ENCODE measurements at regions not wholly inside any gene's neighbourhood (a gene's known extent, or its start where the extent isn't known, plus 50 kb on each side); places are given as distances from the start of the nearest gene placed in this dataset.
A peak's percentile ranks its signal among the peaks of the same experiment; 100 is the strongest.

DNA sequence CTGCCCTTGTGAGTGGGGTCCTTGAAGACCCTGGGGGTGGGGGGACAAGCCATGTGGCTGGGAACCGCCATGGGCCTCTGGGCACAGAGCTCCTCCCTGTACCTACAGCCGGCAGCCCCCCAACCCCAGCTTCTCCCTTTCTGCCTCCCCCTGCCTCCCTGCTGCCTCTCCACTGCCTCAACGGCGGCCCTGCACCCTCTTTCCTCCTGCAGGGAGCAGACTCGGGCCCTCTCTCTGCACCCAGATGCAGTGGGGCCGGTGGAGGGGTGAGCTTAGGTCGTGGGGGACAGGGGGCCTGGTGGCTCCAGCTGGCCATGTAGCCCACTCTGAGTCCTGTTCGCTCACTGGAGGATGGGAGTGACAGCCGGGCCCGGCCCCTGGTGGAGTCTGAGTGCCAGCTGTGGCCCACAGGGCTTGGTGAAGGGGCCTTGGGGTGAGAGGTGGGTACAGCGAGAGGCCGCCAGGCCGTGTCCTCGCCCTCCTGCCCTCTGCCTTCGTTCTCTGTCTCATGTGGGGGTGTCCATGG, 139.3 kb upstream of the COL5A1 start:
- no peak for DNase-seq (ENCODE audit: low spot score)

DNA sequence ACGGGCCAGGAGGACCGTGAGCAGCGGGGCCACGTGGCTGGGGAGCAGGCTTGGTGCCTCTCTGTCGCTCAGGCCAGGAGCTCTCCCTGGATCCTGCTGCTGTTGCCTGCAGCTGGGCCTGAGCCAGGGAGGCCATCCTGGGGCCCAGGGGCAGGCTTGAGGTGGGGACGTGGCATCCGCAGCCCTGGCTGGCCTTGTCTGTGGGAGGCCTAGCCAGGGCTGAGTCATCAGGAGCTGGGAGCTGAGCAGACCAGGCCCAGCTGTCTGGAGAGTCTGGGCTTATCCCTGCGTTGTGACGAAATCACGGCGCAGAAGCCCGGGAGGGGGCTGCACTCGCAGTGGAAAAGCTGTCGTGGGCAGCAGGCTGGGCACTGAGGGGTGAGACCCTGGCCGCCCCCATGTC, 138.8 kb upstream of the COL5A1 start:
- peak; percentile 54 for DNase-seq (ENCODE audit: low spot score)

DNA sequence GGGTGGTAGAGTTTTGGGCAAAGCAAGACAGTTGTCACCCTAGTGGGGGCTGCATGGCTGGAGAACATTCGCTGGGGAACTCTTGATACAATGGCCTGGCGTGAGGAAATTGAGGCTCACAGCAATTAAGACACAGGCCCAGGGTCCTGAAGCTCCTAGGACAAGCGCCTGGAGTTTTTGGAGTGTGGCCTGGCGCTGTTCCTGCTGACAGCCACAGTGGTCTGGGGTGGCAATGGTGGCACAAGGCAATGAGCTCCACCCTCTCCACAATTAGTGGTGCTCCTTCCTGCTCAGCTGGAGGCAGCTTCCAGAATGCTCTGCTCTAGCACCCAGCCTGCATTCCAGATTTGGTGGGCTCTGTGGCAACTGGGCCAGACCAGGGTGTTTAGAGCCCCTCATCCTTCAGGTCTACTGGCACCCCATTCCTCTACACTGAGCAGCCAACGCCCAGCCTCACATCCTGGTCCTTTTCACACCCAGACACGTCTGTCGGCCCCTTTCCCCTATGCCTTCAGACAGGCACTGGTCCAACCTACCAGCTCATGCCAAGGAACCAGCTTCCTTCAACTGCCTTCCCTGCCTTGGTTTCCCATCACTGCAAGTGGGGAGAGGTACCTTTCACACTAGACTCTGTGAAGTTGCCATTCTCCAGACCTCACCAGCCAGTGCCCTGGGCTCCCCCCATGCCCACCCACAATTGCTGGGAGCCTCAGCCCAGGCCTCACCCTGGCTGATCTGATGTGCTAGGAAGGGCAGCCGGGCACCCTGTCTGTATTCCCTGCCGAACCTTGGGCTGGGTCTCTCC, 138.1 kb upstream of the COL5A1 start:
- DNase-seq (ENCODE audit: low spot score), result no peak

DNA sequence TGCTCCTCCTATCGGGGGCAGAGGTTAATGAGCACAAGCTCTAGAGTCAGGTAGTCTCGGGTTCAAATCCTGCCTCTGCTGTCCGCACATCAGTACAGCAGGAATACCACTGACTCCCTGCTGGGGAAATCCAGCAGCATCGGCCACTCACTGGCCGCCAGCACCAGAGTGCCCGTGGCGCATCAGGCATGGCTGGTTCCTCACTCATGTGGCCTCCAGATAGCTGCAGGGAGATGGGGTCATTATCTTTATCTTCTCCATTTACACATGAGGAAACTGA, 137.6 kb upstream of the COL5A1 start:
- DNase-seq (ENCODE audit: low spot score), result no peak

DNA sequence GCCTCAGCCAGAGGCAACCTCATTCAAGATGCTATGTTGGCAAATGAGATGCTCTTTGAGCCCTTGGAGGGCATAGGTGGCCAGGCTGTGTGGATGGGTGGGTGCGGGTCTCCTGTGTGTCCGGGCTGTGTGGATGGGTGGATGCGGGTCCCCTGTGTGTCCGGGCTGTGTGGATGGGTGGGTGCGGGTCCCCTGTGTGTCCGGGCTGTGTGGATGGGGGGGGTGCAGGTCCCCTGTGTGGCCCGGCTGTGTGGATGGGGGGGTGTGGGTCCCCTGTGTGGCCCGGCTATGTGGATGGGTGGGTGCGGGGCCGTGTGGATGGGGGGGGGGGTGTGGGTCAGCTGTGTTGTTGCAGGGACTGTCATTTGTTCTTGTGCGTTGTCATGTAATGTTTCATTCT, 136.6 kb upstream of the COL5A1 start:
- DNase-seq (ENCODE audit: low spot score), result no peak

DNA sequence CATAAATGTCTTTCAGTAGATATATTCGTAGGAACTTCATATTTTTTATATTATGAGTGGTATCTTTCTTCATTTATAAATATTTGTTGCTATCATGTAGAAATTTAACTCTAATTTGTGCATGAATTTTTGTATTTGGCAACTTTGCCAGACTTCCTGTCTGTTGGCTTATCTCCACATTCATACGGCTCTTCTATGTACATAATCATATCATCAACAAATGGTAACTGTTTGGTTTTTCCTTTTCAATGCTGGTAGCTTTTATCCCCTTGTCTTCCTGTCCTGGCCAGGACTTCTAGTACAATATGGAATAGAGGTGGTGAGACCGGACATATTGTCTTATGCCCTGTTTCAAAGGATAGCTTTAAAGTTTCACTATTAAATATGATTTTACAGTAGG, 132.3 kb upstream of the COL5A1 start:
- no peak for DNase-seq (ENCODE audit: low spot score)

DNA sequence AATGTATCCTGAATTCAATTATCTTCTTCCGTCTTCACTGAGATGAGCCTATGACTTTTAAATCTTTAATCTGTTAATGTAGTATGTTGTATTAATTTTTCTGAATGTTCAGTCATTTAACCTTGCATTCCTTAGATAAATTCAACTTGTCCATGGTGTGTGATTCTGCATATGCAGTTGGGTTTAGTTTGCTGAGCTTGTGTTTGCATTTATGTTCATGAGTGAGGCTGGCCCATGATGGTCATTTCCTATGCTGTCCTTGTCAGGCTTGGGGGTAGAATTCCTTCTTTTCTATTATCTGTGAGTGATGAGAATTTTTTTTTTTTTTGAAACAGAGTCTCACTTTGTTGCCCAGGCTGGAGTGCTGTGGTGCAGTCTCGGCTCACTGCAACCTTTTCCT, 131.8 kb upstream of the COL5A1 start:
- DNase-seq (ENCODE audit: low spot score), result no peak

DNA sequence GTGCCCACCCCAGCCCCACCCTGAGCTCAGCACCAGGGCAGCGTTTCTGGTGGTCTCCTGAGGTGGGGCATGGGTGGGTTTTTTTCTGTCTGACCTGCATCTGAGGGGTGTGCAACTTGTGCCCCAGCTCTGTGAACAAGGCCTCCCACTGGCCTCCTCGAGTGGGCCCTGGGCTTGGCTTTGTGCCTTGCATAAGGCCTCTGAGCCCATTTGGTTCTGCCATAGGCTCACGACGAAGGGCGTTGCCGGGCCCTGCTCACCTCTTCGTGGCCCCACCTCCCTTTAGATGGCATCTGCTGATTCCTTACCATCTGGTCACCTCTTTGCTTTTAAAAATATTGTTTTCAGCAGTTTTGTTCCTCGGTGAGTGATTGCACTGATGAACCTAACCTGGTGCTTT, 127.1 kb upstream of the COL5A1 start:
- DNase-seq (ENCODE audit: low spot score), result no peak

DNA sequence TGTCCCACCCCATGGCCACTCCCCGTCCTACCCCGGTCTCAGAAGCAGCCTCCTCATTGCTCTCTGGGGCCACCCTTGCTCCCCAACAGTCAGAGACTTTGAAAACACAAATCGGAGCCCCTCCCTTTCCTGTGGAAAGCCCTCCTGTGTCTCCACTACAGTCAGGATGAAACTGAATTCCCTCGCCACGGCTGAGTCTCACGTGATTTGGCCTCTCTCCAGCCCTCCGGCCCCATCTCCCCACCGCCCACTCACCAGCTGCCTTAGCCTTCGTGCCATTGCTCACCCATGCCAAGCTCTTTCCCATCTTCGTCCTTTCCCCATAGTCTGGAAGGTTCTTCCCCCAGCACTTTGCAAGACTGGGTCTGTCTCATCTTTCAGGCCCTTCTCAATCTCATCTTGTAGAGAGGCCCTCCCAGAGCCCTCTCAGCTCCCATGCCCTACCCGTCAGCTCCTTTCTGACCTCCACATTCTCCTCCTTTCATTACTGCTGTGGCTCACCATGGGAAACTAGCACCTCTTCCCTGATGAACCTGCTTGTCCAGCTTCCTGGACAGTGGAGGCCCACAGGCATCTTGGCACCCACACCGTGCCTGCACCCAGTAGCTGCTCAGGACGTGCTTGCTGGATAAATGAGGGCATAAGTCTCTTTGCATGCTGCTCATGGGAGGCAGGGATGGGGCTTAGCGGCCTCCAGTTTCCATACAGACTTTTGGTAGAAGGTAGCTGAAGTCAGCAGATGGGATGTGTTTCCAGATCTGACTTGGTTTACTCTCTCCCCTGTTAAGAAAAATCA, 126.4 kb upstream of the COL5A1 start:
- DNase-seq (ENCODE audit: low spot score), result no peak

DNA sequence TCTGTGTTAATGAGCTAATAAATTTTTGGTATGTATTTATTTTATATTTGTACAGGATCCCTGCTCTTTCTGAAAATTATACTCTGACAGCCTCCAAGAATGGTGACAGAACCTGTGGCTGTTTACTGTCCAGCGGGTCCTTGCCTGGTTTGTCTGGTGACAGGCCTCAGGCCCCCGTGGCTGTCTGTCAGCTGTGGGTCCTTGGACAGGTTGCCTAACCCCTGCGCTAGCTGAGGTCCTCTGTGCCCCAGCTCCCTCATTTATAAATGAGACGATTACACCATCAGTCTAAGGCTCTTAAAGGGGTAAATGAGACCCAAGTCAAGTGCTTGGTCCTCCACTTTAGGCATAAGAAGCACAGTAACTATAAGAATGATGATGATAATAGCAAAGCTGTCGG, 125.1 kb upstream of the COL5A1 start:
- no peak for DNase-seq (ENCODE audit: low spot score)

DNA sequence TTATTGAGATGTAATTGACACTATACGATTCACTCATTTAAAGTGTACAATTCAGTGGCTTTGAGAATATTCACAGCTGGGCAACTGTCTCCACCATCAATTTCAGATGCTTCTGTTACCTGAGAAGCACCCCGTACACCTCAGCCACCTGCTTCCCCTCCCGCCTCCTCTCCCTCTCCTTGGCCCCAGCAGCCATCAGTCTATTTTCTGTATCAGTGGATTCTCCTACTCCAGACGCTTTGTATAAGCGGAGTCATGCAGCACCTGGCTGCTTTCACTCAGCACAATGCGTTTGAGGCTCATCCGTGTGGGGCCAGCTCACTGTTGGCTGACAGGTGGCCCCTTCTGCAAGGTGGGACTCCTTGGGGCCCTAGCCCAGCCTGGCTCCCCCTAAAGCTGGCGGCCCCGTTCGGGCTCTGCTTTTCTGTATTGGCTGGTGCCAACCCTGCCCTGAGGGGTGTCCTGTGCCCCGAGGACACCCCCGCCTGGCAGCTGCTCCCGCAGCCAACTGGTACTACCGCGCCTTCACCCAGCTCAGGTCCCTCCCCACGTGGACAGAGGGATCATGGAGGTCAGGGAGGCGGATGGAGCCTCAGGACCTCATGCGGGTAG, 124.4 kb upstream of the COL5A1 start:
- no peak for DNase-seq (ENCODE audit: low spot score)

DNA sequence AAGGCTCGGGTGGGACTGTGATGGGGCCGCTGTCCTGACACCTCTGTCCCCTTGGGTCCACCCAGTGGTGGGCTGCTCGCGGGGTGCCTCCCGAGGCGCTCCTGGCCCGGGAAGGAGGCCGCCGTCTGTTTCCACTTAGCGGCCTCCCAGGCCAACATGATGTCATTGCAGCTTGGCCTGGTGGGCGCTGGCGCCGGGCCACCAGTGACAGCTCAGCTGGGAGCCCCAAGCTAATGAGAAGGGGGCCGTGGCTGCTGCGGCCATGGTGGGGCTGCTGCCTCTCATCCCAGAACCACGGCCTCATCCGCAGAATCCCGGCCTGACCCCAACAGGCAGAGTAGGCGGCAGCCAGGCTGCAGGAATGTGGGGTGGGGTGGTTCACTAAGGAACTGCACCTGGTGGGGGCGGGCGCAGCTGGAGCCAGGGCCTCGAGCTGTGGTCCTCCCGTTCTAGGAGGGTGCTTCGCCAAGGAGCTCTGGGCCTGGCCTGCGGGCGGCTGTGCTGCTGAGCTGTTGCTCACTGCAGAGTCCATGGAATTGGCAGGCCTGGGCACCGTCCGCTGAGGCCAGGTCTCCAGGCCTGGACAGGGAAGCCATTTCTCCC, 123.5 kb upstream of the COL5A1 start:
- peak; percentile 69 for DNase-seq (ENCODE audit: low spot score)

DNA sequence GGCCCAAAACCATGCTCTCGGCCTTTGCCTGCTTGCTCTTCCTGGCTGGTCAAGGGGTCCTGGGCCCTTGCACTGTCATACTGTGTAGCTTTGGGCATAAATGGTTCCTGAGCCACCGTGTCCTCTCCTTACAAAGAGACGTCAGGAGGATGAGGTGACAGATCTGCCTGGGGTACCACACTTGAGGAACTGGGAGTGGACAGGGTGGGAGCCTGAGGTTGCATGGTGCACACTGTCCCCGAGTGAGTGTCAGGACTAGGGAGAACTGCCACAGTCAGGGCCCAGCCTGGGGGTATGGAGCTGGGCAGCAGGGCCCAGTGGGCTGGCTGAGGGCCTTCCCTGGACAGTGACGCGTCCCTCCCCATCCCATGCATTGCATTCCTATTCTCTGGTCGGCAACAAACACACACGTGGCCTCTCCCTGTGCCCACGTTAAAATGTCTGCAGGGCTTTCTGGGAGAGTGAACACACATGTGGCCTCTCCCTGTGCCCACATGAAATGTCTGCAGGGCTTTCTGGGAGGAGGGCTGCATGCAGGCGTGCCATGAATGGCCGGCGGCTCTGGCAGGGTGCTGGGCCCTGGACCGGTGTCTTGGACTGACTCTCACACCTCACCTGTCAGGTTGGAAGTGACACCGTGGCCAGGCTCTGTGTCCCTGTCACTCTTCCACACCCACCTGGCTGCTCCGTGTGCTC, 122.1 kb upstream of the COL5A1 start:
- DNase-seq (ENCODE audit: low spot score), result no peak

DNA sequence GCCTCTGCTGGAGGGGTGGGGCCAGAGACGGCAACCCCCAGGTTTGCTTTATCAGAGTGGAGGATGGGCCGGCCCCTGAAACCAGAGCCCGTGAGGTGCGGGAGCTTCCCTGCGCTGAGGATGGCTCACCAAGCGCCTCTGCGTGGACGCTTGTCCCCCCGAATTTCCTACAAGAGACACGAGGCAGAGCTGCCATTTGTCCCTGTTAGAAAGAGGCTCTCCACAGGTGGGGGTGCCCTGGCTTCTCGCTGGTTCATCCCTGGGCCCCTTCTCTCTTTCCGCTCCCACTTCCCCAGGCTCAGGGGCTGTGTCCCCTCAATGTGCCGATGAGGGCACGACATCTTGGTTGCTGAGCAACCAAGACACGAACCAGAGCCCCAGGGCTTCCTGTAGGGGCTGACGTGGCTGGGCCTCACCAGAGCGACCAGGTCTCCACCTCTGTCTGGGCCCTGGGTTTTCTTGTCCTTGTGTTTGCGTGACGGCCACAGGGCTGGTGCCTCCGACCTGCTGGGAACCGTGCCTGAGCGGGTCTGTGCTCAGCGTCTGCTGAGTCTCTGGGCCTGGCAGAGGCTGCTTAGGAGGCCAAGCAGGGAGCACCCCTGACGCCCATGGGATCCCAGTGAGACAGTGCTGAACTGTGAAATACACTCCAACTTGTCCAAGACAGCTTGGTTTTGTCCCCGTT, 119.6 kb upstream of the COL5A1 start:
- no peak for DNase-seq (ENCODE audit: low spot score)

DNA sequence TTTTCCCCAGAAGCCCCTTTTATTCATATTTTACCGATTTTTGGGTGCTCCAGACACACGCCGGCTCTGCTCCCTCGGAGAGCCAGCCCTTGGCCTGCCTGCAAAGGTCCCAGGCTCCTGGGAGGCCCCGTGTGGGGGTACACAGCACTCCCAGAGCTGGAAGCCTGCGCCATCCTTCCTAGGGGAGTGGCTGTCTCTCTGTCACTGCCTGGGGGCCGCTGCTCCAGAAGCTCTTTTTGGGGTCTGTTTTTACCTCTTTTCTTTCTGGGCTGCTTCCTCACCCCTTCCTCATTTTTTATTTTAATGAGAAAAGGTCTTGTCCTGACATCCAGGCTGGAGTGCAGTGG, 119.1 kb upstream of the COL5A1 start:
- DNase-seq (ENCODE audit: low spot score), result no peak

DNA sequence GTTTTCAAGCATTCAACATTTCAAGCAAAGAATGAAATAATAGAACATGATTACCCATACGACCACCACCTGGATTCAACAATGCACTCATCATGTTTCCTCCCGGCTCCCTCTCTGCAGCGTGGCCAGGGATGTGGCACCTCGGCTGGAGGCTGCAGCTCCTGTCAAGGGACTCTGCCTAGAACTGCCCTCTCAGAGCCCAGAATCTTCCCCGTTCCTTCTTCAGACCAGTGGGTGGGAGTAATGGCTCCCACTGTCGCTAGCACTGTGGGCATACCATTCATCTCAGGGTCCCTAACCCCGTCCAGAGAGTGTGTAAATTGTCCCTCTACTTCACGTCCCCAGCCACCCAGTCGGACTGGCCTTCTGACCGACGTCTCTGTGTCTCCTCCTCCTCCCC, 118.6 kb upstream of the COL5A1 start:
- DNase-seq (ENCODE audit: low spot score), result no peak

DNA sequence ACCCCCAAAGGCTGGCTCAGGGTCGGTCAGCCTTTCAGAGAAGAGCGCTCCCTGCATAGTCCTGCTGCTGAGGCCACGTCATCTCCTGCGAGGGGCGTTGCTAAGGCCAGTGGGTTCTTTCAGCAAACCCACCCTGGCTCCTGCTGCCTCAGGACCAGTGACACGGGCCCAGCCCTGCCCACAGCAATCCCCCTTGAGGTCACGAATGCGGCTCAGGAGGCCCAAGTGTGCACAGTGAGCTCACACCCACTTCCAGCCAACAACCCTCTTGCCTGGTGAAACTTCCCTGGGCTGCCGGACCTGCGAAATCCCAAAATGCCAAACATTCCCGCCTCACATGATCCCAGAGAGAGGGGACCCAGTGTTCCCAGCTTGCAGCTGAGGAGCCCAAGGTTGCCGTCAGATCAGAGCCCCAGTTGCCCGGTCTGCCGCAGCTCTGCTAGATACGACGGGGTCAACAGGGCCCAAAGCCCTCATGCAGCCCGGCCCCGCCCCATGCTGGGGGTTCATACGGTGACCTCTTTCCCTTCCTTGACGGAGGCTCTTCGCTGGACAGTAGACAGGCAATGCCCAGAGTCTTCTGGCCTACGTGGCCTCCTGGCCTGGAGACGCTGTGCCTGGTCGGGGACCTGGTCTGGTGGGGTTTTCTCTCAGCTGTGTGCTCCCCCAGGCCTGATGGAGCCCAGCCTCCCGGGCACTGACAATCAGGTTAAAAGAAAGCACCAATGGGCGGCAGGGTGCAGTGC, 116.4 kb upstream of the COL5A1 start:
- no peak for DNase-seq (ENCODE audit: low spot score)

DNA sequence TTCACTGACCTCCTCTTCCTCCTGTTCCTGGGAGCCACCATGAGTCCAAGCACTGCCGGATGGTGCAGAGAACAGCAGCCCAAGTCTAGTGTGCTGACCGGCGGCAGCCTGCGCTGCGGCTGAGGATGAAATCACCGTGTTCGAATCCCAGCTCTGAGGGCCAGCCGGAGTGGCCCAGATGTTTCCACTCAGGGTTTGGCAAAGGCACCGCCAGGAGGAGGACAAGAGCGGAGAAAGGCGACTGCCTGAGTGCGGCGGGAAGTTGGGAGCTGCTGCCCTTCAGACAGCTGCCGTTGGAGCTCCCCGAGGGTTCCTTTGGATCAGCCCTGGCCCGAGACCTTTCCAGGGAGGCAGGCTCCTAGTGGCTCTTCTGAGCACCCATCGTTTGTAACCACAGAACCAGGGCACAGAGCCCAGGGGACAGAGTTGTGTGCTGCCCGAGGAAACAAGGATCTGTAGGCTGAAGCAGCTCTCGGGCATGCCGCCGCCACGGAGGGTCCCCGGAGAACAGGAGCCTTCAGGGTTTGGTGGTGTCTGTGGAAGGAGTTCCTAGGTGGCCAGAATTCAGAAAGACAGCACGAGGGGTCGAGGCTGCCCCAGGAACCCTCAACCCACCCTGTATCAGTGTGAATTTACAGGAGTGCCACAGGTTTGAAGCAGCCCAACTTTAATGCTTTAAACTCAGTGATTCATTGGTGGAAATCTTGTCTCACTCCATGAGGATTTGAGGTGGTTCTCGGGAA, 115.6 kb upstream of the COL5A1 start:
- DNase-seq (ENCODE audit: low spot score), result no peak

DNA sequence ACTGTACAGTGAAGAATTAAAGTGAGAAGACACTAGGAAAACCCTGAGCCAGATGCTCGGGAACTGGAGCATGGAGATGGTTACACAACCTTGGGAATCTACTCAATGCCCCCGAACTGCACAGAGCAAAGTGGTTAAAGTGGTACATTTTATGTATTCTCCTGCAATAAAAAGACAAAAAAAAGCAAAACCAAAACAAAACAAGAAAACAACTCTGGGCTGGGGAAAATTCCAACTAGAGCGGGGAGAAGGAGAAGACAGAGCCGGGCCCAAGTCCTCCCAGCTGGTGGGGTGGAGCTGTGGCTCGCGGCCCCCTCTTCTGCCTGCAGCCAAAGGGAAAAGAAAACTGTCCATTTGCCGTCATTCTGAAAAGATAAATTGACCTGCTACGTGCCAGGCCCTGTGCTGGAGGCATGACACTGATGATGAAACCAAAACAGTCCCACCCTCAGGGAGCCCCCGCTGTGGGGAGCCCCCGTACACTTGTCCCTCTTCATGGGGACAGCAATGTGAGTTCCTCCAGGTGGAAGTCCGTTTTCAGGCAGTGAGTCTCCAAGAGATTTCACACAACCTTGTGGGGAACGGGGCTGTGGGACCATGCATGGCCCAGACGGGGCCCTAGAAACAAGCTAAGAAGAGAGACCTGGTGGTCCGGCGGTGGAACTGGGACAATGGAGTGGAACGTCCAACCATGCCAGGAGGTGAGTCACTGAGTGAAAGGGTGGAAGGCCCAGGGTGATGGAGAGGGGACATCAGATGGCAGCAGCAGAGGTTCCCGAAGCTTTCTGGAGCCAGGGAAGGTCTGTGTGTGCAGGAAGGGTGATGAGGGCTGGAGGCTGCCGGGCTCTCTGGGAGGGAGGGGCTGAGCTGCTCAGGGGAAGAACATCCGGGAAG, 114.8 kb upstream of the COL5A1 start:
- DNase-seq (ENCODE audit: low spot score), result no peak

Data from iPS-NIHi11 (cell line).